Panc1 (cell line): ENCODE measurements at regions not wholly inside any gene's neighbourhood (a gene's known extent, or its start where the extent isn't known, plus 50 kb on each side); places are given as distances from the start of the nearest gene placed in this dataset.

Experiments used
- POLR2AphosphoS5 ChIP-seq: IDR thresholded peaks from 2 replicates; pipeline ENCODE4 v1.6.1; 2012; ENCODE audit warnings: mild to moderate bottlenecking, low read depth, low read length, moderate library complexity
- TCF7L2 ChIP-seq: IDR thresholded peaks from 2 replicates; pipeline ENCODE4 v1.6.1; 2011; ENCODE audit warnings: mild to moderate bottlenecking, low read depth, low read length, inconsistent platforms
- TF ChIP-seq, protein P1 (sequence below): fragments of 450-650 bp; IDR thresholded peaks from 2 replicates; pipeline ENCODE4 v1.5.1; 2017; ENCODE audit warnings: mild to moderate bottlenecking
- TF ChIP-seq, protein P2 (sequence below), 2 experiments: IDR thresholded peaks; 2 replicates each; pipeline ENCODE4 v1.6.1; 2011 to 2012; ENCODE audit warnings: low read depth in 2 of 2, control low read depth in 1 of 2, low read length in 1 of 2, mild to moderate bottlenecking in 1 of 2, moderate library complexity in 1 of 2; ENCODE audit not compliant: insufficient read depth in 1 of 2

DNA sequence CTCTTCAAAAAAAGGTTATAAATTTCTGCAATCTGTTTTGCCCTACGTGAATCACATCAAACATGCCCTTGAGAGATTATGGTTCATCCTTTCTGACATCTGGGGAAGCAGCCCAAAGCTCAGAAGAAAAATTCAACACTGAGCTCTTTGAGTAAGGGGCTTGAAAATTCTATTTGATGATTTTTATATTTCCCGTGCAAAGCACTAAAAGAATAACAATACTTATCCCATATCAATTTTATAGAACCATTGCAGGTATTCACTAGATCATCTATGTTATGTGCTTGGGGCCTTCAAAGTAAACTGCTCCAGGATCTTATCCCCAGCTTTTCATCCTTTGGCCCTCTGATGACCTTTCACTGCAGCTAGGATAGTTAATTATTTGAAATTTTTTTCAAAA is 966.9 kb upstream of the CNTN5 start:
- TF ChIP-seq, protein P1, sequence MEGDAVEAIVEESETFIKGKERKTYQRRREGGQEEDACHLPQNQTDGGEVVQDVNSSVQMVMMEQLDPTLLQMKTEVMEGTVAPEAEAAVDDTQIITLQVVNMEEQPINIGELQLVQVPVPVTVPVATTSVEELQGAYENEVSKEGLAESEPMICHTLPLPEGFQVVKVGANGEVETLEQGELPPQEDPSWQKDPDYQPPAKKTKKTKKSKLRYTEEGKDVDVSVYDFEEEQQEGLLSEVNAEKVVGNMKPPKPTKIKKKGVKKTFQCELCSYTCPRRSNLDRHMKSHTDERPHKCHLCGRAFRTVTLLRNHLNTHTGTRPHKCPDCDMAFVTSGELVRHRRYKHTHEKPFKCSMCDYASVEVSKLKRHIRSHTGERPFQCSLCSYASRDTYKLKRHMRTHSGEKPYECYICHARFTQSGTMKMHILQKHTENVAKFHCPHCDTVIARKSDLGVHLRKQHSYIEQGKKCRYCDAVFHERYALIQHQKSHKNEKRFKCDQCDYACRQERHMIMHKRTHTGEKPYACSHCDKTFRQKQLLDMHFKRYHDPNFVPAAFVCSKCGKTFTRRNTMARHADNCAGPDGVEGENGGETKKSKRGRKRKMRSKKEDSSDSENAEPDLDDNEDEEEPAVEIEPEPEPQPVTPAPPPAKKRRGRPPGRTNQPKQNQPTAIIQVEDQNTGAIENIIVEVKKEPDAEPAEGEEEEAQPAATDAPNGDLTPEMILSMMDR, result no peak
- TF ChIP-seq, protein P2, sequence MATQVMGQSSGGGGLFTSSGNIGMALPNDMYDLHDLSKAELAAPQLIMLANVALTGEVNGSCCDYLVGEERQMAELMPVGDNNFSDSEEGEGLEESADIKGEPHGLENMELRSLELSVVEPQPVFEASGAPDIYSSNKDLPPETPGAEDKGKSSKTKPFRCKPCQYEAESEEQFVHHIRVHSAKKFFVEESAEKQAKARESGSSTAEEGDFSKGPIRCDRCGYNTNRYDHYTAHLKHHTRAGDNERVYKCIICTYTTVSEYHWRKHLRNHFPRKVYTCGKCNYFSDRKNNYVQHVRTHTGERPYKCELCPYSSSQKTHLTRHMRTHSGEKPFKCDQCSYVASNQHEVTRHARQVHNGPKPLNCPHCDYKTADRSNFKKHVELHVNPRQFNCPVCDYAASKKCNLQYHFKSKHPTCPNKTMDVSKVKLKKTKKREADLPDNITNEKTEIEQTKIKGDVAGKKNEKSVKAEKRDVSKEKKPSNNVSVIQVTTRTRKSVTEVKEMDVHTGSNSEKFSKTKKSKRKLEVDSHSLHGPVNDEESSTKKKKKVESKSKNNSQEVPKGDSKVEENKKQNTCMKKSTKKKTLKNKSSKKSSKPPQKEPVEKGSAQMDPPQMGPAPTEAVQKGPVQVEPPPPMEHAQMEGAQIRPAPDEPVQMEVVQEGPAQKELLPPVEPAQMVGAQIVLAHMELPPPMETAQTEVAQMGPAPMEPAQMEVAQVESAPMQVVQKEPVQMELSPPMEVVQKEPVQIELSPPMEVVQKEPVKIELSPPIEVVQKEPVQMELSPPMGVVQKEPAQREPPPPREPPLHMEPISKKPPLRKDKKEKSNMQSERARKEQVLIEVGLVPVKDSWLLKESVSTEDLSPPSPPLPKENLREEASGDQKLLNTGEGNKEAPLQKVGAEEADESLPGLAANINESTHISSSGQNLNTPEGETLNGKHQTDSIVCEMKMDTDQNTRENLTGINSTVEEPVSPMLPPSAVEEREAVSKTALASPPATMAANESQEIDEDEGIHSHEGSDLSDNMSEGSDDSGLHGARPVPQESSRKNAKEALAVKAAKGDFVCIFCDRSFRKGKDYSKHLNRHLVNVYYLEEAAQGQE (IDR thresholded peaks at IDR 0.05; ENCODE audit: insufficient read depth in 1 of 2, low read depth in 2 of 2, low read length in 1 of 2), result no peak
- no peak for TF ChIP-seq POLR2AphosphoS5
- TF ChIP-seq TCF7L2, result no peak
